ENCODE measurements at regions not wholly inside any gene's neighbourhood (a gene's known extent, or its start where the extent isn't known, plus 50 kb on each side); places are given as distances from the start of the nearest gene placed in this dataset.

DNA sequence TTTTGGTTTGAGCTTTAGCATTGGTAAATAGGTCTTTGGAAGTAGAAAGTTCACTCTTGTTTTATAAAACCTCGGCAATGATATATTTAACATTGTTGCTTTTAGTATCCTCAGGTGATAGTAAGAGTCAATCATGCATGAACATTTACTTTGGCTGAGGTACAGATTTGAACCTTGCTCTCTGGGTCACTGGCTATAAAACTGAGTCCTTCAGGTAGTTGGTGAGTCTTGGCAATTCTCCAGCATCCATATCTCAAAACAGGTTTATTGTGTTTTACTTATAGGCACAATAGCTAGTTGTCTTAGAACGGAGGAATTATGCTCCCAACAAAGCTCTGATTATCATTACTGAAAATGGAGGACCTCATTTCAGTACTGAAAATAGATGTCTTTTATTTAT lies 75.1 kb downstream of the MAT2B start:
- TF ChIP-seq EZH2 (IDR thresholded peaks at IDR 0.05; ENCODE audit: borderline replicate concordance, low read length): no peak
- TF ChIP-seq, protein P1, sequence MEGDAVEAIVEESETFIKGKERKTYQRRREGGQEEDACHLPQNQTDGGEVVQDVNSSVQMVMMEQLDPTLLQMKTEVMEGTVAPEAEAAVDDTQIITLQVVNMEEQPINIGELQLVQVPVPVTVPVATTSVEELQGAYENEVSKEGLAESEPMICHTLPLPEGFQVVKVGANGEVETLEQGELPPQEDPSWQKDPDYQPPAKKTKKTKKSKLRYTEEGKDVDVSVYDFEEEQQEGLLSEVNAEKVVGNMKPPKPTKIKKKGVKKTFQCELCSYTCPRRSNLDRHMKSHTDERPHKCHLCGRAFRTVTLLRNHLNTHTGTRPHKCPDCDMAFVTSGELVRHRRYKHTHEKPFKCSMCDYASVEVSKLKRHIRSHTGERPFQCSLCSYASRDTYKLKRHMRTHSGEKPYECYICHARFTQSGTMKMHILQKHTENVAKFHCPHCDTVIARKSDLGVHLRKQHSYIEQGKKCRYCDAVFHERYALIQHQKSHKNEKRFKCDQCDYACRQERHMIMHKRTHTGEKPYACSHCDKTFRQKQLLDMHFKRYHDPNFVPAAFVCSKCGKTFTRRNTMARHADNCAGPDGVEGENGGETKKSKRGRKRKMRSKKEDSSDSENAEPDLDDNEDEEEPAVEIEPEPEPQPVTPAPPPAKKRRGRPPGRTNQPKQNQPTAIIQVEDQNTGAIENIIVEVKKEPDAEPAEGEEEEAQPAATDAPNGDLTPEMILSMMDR (IDR thresholded peaks at IDR 0.05; ENCODE audit: low read length): no peak
